ENCODE measurements at regions not wholly inside any gene's neighbourhood (a gene's known extent, or its start where the extent isn't known, plus 50 kb on each side); places are given as distances from the start of the nearest gene placed in this dataset.

DNA sequence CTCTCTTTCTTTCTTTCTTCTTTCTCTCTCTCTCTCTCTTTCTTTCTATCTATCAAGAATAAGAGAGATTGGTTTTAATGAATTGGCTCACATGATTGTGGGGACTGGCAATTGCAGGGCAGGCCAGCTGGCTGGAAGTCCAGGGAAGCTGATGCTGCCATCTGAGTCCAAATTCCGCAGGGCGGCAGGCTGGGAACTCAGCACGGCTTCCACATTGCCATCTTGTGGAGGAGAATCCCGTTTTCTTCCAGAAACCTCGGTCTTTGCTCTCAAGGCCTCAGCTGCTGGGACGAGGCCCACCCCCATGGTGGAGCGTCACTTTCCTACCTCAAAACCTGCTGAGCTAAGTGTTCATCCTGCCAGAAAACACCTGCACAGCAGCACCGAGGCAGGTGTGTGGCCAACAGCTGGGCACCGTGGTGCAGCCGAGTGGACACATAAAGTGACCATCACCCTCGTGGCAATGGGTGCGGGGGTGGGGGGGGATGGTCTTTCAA, 58.8 kb upstream of the SLCO4A1 start:
- WGBS, 2 donors (ENCODE audit: low coverage in 1 of 2), result 30 to 33% methylated on average over 3 to 11 of the region's 12 CpGs

DNA sequence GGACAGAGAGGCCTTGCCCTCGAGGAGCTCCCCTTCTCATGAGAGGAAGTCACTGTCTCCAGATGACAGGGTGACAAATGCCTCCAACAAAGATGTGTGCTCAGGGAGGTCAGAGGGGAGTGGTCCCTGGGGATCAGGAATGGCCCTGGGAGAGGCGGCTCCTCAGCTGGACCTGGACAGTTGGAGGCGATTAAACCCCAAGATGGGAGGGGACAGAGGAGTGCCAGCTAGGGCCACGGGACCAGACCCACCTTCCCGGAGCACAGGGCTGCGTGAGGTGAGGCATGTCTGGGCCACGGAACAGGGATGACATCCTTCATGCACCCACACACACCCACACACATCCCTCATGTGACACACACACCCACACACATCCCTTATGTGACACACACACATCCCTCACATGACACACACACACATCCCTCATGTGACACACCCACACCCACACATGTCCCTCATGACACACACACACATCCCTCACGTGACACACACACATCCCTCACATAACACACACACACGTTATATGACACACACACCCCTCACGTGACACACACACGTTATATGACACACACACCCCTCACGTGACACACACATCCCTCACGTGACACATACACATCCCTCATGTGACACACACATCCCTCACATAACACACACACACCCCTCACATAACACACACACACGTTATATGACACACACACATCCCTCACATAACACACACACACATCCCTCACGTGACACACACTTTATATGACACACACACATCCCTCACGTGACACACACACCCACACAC, 57.4 kb upstream of the SLCO4A1 start:
- Histone ChIP-seq H3K4me1 (peaks cover 0 to 8% (median 6%) of the 10 kb centered on the region in 4 donors), H3K9me3 (no peaks in the 10 kb centered on the region), H3K36me3 (no peaks in the 10 kb centered on the region), H3K27me3 (peaks cover 82% of the 10 kb centered on the region), H3K4me3 (no peak overlapping the region), H3K27ac (no peak overlapping the region)
- 54% methylated on average over 16 of the region's 16 CpGs; no CpG with 5 or more reads in 1 of the 2 donors for WGBS, 2 donors (ENCODE audit: low coverage in 1 of 2)
- in situ Hi-C loops (cut with MboI; ENCODE audit: low pct_ligation_motif_present in 1 of 4, low pct_unique_long_range_greater_than_20kb in 1 of 4, low sequenced_read_pairs in 3 of 4) (no loop called here), intact Hi-C loops (cut with DNase I; ENCODE audit: low total_unique reads) (loop anchor here (5.0 kb wide), 1 partner anchor 83 kb away; no protein-coding TSS in a partner anchor)
- TF ChIP-seq EP300 (IDR thresholded peaks at IDR 0.05; ENCODE audit: low read depth), result no peak
- TF ChIP-seq, protein P1, sequence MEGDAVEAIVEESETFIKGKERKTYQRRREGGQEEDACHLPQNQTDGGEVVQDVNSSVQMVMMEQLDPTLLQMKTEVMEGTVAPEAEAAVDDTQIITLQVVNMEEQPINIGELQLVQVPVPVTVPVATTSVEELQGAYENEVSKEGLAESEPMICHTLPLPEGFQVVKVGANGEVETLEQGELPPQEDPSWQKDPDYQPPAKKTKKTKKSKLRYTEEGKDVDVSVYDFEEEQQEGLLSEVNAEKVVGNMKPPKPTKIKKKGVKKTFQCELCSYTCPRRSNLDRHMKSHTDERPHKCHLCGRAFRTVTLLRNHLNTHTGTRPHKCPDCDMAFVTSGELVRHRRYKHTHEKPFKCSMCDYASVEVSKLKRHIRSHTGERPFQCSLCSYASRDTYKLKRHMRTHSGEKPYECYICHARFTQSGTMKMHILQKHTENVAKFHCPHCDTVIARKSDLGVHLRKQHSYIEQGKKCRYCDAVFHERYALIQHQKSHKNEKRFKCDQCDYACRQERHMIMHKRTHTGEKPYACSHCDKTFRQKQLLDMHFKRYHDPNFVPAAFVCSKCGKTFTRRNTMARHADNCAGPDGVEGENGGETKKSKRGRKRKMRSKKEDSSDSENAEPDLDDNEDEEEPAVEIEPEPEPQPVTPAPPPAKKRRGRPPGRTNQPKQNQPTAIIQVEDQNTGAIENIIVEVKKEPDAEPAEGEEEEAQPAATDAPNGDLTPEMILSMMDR (IDR thresholded peaks at IDR 0.05), result no peak
- no peak for TF ChIP-seq POLR2A (IDR thresholded peaks at IDR 0.05)
- TF ChIP-seq POLR2AphosphoS5 (IDR thresholded peaks at IDR 0.05), result no peak
- DNase-seq, result no peak

More for the DNA sequence above, 58.8 kb upstream of the SLCO4A1 start:
- Histone ChIP-seq H3K9me3 (no peaks in the 10 kb centered on the region), H3K27ac (no peak overlapping the region), H3K4me3 (no peak overlapping the region), H3K27me3 (peaks cover 83% of the 10 kb centered on the region), H3K4me1 (peaks cover 0 to 8% (median 6%) of the 10 kb centered on the region in 4 donors), H3K36me3 (no peaks in the 10 kb centered on the region)
- intact Hi-C loops (cut with DNase I; ENCODE audit: low total_unique reads), result loop anchor here (2.0 to 5.0 kb wide), 2 partner anchors 75 to 81 kb away; no protein-coding TSS in a partner anchor
- DNase-seq, result no peak
- no peak for TF ChIP-seq POLR2AphosphoS5 (IDR thresholded peaks at IDR 0.05)
- TF ChIP-seq, protein P1 (IDR thresholded peaks at IDR 0.05), result peak in 1 of 5 experiments; percentile 11
- in situ Hi-C loops (cut with MboI; ENCODE audit: low pct_ligation_motif_present in 1 of 4, low pct_unique_long_range_greater_than_20kb in 1 of 4, low sequenced_read_pairs in 3 of 4), result no loop called here

DNA sequence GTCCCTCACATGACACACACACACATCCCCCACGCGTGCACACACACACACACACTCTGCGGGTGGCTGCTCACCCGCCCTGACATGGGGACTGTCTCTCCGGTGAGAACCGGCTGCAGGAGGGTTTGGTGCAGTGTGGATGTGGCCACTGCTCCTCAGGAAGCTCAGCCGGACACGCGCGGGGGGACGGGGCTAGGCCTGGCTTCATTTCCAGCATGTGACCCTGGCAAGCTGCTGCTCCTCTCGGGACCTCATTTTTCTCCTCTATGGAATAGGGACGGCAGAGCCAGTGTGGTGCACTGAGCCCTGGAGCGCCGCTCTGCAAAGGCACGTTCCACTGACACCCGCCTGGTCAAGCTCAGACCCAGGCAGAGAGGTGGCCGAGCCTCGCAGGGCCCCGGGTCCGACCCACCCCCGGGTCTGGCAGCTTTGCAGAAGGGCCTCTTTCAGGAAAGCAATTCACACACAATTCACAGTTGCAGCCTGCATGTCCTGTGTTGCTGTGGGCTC, 56.8 kb upstream of the SLCO4A1 start:
- in situ Hi-C loops (cut with MboI; ENCODE audit: low pct_ligation_motif_present in 1 of 4, low pct_unique_long_range_greater_than_20kb in 1 of 4, low sequenced_read_pairs in 3 of 4), result no loop called here
- H3K9me3 ChIP-seq, result no peaks in the 10 kb centered on the region
- H3K4me1 ChIP-seq, result peaks cover 0 to 8% (median 6%) of the 10 kb centered on the region in 4 donors
- H3K27ac ChIP-seq, result no peak overlapping the region
- DNase-seq, result no peak
- TF ChIP-seq, protein P1 (IDR thresholded peaks at IDR 0.05), result no peak
- no peak for TF ChIP-seq EP300 (IDR thresholded peaks at IDR 0.05; ENCODE audit: low read depth)
- TF ChIP-seq POLR2A (IDR thresholded peaks at IDR 0.05), result no peak
- TF ChIP-seq POLR2AphosphoS5 (IDR thresholded peaks at IDR 0.05), result no peak
- no peaks in the 10 kb centered on the region for H3K36me3 ChIP-seq
- intact Hi-C loops (cut with DNase I; ENCODE audit: low total_unique reads), result no loop called here
- H3K27me3 ChIP-seq, result peaks cover 79% of the 10 kb centered on the region
- WGBS, 2 donors (ENCODE audit: low coverage in 1 of 2), result 79% methylated on average over 22 of the region's 22 CpGs; no CpG with 5 or more reads in 1 of the 2 donors
- H3K4me3 ChIP-seq, result no peak overlapping the region

DNA sequence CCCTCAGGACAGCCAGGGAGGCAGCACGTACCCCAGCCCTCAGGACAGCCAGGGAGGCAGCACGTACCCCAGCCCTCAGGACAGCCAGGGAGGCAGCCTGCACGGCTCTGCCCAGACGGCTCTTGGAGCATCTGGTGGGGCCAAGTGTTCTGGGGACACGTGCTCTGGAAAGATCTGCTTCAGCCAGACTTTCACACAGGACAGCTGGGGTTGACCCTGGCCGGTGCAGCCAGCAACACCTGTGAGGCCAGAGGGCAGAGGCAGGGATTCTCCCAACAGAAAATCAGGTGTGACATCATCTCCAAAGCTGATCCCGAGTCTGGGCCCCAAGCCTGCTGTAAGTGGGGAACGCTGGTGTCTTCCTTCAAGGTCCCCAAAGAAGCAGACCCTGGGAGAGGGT, 55.5 kb upstream of the SLCO4A1 start:
- Histone ChIP-seq H3K36me3 (no peaks in the 10 kb centered on the region), H3K4me1 (peaks cover 0 to 8% (median 5%) of the 10 kb centered on the region in 4 donors), H3K27ac (no peak overlapping the region), H3K4me3 (no peak overlapping the region), H3K27me3 (peaks cover 73% of the 10 kb centered on the region), H3K9me3 (no peaks in the 10 kb centered on the region)
- DNase-seq, result no peak
- intact Hi-C loops (cut with DNase I; ENCODE audit: low total_unique reads) (no loop called here), in situ Hi-C loops (cut with MboI; ENCODE audit: low pct_ligation_motif_present in 1 of 4, low pct_unique_long_range_greater_than_20kb in 1 of 4, low sequenced_read_pairs in 3 of 4) (no loop called here)
- no peak for TF ChIP-seq EP300 (IDR thresholded peaks at IDR 0.05; ENCODE audit: low read depth)
- TF ChIP-seq POLR2AphosphoS5 (IDR thresholded peaks at IDR 0.05), result no peak
- TF ChIP-seq, protein P1 (IDR thresholded peaks at IDR 0.05), result no peak
- WGBS, 2 donors (ENCODE audit: low coverage in 1 of 2), result 59% methylated on average over 8 of the region's 8 CpGs; no CpG with 5 or more reads in 1 of the 2 donors
